ENCODE measurements at regions not wholly inside any gene's neighbourhood (a gene's known extent, or its start where the extent isn't known, plus 50 kb on each side); places are given as distances from the start of the nearest gene placed in this dataset.

DNA sequence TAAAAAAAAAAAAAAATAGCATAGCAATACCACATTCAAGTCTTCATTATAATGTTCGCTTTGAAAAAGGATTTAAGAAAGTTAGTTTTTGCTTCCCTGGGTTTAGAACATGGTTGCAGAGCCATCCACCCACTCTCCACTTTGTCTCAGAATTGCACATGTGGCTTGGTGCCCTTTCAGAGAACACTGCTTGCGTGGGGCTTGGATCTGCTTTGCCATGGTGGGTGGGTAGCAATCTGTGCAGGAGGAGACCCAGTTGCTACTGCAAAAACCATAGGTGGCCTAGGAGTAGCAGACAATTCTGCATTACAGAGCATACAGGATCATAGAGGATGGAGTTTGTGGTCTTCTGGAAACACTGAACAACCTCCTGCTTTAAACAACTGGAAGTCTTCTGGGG is 421.4 kb upstream of the CELF2 start:
- no peak overlapping the region for H2AFZ ChIP-seq (ENCODE audit: control insufficient read depth, low read length)
- no peak overlapping the region for H3K9ac ChIP-seq (ENCODE audit: control insufficient read depth, extremely low read depth, insufficient read depth, low read length)
- H4K20me1 ChIP-seq (ENCODE audit: control insufficient read depth, extremely low read depth, insufficient read depth, low read length) = no peaks in the 10 kb centered on the region
- no peaks in the 10 kb centered on the region for H3K79me2 ChIP-seq (ENCODE audit: control insufficient read depth, insufficient read depth, low read length)
- TF ChIP-seq CTCF (optimal IDR thresholded peaks at IDR 0.05 in 1 of 3, IDR thresholded peaks at IDR 0.05 in 1 of 3, conservative IDR thresholded peaks at IDR 0.05 in 1 of 3; ENCODE audit: extremely low read depth in 1 of 3, insufficient read depth in 2 of 3, low read length in 3 of 3) (no peak), EZH2 (IDR thresholded peaks at IDR 0.05; ENCODE audit: low read length) (no peak)
- no peak overlapping the region for H3K4me3 ChIP-seq (ENCODE audit: control insufficient read depth in 2 of 3, extremely low read depth in 1 of 3, insufficient read depth in 2 of 3, low read depth in 1 of 3, low read length in 3 of 3)
- H3K27ac ChIP-seq (ENCODE audit: control insufficient read depth, insufficient read depth, low read length) = no peak overlapping the region
- dilution Hi-C loops (cut with MboI; ENCODE audit: extremely low pct_ligation_motif_present, low sequenced_read_pairs) = no loop called here
- DNase-seq (ENCODE audit: low read depth, low spot score) = no peak
- no peaks in the 10 kb centered on the region for H3K9me1 ChIP-seq (ENCODE audit: control insufficient read depth, extremely low read depth, insufficient read depth, low read length)
- no peaks in the 10 kb centered on the region for H3K27me3 ChIP-seq (ENCODE audit: control insufficient read depth, extremely low read depth, insufficient read depth, low read length)
- H3K36me3 ChIP-seq (ENCODE audit: control insufficient read depth in 2 of 2, extremely low read depth in 1 of 2, insufficient read depth in 2 of 2, low read length in 2 of 2) = no peaks in the 10 kb centered on the region
- H3K9me3 ChIP-seq (ENCODE audit: control insufficient read depth, low read depth, low read length) = no peaks in the 10 kb centered on the region
- H3K4me2 ChIP-seq (ENCODE audit: control insufficient read depth, extremely low read depth, insufficient read depth, low read depth, low read length) = no peak overlapping the region
- no peak for FAIRE-seq
- no peaks in the 10 kb centered on the region for H3K4me1 ChIP-seq (ENCODE audit: control insufficient read depth, extremely low read depth, insufficient read depth, low read length)

GRCh38 chr10:10598297-10598696 is 419.4 kb upstream of the CELF2 start:
- DNase-seq (ENCODE audit: low read depth, low spot score) = no peak
- Histone ChIP-seq H4K20me1 (ENCODE audit: control insufficient read depth, extremely low read depth, insufficient read depth, low read length) (no peaks in the 10 kb centered on the region), H3K9me1 (ENCODE audit: control insufficient read depth, extremely low read depth, insufficient read depth, low read length) (no peaks in the 10 kb centered on the region), H3K27ac (ENCODE audit: control insufficient read depth, insufficient read depth, low read length) (no peak overlapping the region), H3K9me3 (ENCODE audit: control insufficient read depth, low read depth, low read length) (no peaks in the 10 kb centered on the region), H2AFZ (ENCODE audit: control insufficient read depth, low read length) (no peak overlapping the region), H3K79me2 (ENCODE audit: control insufficient read depth, insufficient read depth, low read length) (no peaks in the 10 kb centered on the region), H3K4me1 (ENCODE audit: control insufficient read depth, extremely low read depth, insufficient read depth, low read length) (no peaks in the 10 kb centered on the region), H3K36me3 (ENCODE audit: control insufficient read depth in 2 of 2, extremely low read depth in 1 of 2, insufficient read depth in 2 of 2, low read length in 2 of 2) (no peaks in the 10 kb centered on the region), H3K9ac (ENCODE audit: control insufficient read depth, extremely low read depth, insufficient read depth, low read length) (no peak overlapping the region), H3K27me3 (ENCODE audit: control insufficient read depth, extremely low read depth, insufficient read depth, low read length) (no peaks in the 10 kb centered on the region), H3K4me3 (ENCODE audit: control insufficient read depth in 2 of 3, extremely low read depth in 1 of 3, insufficient read depth in 2 of 3, low read depth in 1 of 3, low read length in 3 of 3) (no peak overlapping the region), H3K4me2 (ENCODE audit: control insufficient read depth, extremely low read depth, insufficient read depth, low read depth, low read length) (no peak overlapping the region)
- dilution Hi-C loops (cut with MboI; ENCODE audit: extremely low pct_ligation_motif_present, low sequenced_read_pairs) = no loop called here
- no peak for FAIRE-seq
- TF ChIP-seq EZH2 (IDR thresholded peaks at IDR 0.05; ENCODE audit: low read length) (no peak), CTCF (optimal IDR thresholded peaks at IDR 0.05 in 1 of 3, IDR thresholded peaks at IDR 0.05 in 1 of 3, conservative IDR thresholded peaks at IDR 0.05 in 1 of 3; ENCODE audit: extremely low read depth in 1 of 3, insufficient read depth in 2 of 3, low read length in 3 of 3) (no peak)
